NCI-H2107 treated with DMSO at 0.1 percent for 48 hours (cell line): ENCODE measurements at regions not wholly inside any gene's neighbourhood (a gene's known extent, or its start where the extent isn't known, plus 50 kb on each side); places are given as distances from the start of the nearest gene placed in this dataset.
"Not testable (repeated sequence)": the region's sequence is repeated elsewhere in the genome, so short reads cannot be mapped to it uniquely, and the experiment has no call there.

Experiments
- DNase-seq: peaks from one replicate; lab custom pipeline; 2025; ENCODE audit not compliant: unreplicated experiment; lab: John Stamatoyannopoulos, UW

DNA sequence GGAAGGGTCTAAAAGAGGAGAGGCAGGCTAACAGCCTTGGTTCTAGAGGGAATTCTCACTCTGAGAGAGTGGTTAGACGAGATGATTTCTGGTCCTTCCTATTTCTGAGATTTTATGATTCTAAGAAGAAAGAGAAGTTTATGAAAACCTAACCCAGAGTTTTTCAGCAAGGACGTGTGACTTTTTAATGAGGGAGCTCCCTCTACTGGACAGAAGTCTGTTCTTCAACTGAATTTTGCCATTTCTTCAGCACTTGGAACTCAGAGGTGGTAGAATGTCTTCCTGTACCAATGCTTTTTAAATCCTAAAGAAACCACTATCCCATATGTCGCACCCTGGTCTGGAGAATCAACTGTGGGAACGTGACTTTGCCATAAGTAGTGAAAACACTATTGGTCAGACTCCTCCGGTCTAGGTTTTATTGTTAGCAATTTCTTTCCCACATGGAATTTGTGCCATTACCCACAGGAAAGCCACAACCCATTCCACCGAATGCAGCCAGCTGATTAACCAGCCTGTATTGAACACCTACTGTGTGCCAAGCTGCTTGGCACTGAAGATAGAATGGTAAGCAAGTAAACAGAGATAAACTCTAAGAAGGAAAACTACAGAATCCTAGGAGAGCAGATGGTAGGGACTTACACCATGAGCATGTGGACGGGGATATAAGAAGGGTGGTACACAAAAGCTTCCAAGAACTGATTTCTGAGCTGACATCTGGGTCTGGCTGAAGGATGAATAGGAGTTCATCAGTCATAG is 199.5 kb upstream of the LMCD1 start:
- no peak for DNase-seq

DNA sequence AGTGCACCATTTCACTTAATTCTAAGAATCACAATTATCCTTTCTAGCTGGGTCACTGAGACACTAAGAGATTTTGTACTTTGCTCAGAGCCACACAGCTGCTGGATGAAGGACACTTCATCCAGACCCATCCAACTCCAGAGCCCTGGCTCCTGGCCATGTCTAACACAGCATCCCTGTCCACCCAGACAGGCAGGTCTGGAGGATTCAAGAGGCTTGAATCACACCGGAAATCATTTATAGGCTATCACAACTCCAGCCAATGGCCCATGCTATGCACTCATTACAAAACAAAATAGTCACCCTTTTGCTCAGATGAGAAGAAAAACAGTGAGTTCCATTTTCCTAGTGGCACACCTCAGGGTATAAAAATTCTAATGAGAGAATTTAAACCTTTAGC is 198.2 kb upstream of the LMCD1 start:
- no peak for DNase-seq

DNA sequence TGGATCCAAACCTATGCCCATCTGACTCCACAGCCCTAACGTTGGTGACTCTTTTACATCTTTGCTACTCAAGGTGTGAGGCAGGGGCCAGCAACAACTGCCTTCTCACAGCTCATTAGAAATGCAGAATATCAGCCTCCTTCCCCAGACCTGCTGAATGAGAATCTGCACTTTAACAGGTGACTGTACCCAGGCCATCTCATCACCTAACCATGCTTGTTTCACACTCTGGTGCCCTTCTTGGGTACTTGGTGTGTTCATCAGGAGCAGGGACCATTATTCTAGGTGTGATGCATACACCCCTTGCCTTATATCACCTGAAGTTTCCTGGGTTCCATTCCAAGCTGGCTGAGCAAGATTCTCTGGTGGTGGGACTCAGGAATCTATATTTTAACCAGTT is 196.3 kb upstream of the LMCD1 start:
- DNase-seq = no peak

DNA sequence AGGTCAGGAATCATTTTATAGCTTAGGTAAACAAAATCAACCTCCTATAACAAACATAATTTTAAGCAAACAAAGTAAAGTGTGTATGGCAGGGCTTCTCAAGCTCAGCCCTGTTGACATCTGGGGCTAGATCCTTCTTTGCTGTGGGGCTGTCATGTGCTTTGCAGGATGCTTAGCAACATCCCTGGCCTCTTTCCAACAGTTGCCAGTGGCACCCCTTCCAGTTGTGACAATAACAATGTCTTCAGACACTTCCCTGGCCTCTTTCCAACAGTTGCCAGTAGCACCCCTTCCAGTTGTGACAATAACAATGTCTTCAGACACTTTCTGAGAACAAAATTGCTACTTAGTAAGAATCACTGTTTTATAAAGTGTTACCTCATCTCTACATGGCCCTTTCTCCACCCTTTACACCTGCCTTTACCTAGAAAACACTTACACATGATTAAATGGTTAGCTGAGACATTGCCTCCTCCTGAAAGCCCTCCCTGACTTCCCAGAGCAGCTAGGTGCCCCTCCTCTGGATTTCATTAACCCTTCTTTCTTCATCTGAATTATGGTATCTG is 194.0 kb upstream of the LMCD1 start:
- DNase-seq = no peak

DNA sequence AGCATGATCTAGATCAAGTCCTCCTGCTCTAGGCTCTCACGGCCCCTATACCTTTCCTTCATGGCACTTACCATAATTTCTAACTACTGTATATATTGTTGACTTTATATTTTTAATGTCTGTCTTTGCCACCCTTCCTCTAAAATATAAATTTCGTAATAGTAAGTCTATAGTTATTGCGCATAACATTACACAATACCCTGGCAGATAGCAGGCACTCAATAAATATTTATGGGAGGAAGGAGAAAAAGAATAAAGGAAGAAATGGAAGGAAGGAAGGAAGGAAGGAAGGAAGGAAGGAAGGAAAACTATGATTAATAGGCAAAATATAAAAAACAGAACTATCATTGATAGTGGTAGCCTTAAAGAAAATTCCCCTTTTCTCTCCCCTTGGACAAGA is 190.3 kb upstream of the LMCD1 start:
- DNase-seq = no peak

DNA sequence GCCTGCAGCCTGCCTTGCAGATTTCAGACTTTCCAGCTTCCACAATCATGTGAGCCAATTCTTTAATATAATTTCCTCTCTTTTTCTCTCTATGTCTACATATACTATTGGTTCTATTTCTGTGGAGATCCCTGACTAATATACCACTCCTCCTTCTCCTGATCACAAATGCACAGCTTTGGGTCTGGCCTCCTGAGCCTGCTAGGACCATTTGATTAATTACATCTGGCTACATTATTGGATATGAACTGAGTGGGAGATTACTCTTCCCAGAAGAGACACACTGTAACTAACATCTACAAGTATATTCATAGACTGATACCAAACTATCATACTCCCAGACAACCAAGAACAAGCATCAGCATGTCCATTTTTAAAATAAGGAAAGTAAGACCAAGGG is 188.9 kb upstream of the LMCD1 start:
- DNase-seq = no peak

DNA sequence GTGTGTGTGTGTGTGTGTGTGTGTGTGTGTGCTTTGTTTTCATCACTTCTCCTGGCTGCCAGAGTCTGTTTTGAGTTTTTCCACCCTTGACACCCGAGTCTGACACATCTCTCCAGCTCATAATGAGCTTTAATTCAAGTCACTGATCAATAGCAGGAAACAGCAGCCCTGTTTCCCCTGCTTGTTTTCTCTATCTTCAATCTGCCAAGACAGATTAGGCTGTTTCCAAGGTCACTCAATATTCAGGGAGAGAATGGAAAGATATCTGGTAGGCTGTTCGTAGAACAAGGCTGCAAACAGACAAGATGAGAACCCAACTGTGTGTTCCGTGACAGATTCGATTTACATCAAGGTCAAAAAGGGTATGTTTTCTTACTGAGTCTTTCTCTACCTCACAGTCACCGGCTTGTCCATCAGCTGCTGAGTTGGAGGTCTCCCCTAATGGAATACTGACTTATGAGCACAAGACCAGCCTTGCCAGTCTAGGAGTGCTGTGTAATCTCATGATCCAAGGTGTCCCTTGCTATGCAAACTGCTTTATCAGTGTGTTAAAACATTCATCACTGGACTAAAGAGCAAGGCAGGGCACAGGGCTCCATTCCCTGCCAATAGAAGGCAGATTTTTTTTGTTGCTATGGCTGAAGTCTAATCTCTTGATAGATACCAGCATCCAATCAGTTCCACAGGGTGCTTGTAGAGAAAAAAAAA is 187.9 kb upstream of the LMCD1 start:
- no peak for DNase-seq

DNA sequence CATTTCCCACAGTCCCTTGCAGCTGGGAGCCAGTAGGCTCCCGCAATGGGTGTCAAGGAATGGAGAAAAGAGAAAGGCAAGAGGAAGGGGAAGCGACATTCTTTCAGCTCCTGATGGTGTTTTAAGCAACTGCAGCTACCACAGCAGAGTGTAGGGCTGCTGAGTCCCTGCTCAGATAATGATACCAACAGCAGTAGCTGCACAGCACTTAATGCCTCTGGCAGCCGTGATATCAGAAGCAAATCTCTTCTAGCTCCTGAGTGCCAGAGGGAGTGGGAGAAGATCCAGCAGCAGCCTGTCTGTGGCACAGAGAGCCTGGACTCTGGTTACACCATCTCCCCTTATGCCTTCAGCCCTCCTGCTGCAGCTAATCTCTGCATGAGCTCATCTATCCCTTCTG is 186.1 kb upstream of the LMCD1 start:
- not testable (repeated sequence) for DNase-seq

DNA sequence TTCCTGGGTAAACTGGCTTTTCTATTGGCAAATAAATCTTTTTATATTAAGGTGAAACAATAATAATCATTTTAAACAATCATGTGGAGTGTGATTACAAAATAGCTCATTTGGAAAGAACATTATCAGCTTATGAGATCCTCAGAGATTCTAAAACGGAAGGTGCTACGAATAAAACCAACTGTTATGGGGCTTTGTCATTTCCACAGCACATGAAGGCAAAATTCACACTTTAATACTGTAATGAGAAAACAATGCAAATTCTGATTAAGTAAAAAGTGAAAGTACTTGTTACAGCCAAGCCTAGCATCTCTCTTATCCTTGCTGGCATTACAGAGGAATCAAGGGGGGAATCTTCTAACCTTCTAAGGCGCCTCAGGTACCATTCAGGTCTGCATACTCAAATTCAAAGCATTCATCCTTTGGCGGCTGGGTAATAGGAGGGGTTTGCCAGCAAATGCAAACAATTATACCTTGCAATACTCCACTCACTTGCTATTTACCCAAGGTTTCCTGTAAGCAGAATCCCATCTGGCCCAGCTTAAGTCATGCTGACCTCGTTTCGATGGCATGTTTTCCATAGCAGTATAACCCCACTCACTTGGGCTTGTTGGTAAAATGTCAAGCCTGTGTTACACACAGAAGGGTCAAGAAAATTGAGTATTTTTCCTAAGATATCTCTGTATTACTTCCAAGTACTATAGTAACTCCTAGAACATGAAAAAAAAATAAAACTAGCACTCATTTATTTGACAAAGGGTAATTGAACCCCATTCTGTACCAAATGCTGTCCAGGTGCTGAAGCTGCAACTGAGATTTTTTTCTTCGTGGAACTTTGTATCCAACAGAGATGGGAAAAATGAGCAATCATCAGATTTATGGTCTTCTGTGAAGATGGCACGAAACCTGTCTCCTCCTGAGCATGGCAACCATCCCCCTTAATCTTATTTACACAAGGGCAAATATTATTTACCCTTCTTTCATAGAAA is 183.7 kb upstream of the LMCD1 start:
- no peak for DNase-seq

DNA sequence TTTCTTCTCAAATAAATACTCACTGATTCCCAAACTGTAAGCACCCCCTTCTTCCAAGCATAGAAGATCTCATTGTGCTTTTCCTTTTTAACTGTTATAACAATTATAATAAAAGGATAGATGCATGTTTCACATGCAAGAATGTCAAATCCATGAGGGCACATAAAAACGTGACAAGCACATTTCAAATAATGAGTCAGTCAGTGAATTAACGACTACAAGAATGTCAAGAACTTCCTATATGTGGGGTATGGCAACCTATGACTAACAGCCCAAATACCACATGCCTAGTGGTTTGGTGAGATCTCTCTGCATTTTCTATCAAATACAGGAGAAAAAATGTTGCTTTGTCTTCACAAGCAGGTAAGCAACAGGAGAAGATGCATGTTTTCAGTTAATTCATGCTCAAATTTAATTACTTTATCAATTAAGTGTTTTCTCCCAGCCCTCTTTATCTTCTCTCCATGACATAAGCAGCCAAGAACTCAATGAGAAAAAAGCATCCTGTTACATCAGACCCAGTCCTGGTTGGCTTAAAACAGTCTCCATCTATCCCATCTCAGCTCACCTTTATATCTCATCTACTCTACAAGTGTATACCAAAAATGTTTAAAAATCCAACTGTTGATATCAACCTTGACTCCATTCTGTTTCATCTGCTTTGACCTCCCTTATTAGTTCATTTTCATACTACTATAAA is 181.5 kb upstream of the LMCD1 start:
- DNase-seq = no peak

DNA sequence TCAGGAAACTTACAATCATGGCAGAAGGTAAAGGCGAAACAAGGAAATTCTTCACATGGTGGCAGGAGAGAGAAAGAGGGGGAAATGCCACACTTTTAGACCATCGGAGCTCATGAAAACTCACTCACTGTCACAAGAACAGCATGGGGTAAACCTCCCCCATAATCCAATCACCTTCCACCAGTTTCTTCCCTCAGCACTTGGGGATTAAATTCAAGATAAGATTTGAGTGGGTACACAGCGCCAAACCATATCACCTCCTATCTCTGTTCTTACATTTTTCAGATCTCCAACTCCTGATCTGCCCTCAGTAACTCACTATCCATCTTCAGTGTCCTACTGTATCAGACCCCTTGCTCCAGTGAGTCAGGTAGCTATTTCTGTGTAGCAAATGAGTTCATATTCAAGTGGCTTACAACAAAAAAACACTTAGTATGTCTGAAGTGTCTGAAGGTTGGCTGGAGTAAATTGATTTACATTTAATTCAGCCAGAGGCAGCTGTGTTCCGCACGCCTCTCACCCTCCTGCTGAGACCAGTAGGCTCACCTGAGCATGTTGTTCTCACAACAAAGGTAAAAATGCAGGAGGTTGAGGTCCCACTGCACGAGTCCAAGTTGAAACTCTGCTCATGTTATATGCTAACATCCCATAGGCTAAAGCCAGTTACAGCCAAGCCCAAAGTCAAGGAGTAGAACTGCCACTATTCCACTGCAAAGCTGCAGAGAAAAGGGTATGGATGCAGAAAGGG is 180.7 kb upstream of the LMCD1 start:
- DNase-seq = peak; percentile 1

DNA sequence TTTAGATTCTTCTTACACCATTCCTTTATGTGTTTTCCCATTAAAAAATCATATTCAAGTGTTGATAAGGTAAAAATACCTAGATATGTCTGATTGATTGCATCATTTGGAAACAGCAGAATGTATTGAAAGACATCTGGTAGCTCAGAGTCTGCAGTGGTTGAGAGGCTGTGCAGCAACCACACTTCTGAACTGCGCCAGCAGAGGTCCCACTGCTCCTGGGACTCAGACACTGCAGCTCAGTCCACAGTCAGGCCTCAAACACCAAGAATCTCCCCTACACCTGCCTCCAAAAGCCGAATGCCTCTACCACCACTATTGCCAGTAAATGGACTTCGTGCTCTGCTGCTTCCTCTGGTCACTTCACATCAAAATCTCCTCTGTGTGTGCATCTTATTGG is 176.9 kb upstream of the LMCD1 start:
- no peak for DNase-seq

DNA sequence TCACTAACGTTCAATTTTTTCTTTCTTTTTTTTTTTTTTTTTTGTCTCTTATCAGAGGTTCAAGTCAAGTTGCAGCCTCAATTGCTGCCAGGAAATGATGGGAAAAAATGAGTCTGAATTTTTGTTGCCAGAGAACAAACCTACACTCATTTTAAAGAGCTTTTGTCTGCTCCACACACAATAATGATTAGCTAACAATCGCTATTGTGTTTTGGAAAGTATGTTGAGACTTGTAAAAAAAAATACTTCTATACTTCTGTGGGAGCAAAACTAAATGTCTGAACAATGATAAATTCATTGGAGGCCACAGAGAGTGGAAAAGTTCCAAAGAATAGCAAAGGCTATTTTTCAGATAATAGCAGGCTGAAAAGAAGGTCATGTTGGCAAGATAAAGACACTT is 176.3 kb upstream of the LMCD1 start:
- DNase-seq = no peak

DNA sequence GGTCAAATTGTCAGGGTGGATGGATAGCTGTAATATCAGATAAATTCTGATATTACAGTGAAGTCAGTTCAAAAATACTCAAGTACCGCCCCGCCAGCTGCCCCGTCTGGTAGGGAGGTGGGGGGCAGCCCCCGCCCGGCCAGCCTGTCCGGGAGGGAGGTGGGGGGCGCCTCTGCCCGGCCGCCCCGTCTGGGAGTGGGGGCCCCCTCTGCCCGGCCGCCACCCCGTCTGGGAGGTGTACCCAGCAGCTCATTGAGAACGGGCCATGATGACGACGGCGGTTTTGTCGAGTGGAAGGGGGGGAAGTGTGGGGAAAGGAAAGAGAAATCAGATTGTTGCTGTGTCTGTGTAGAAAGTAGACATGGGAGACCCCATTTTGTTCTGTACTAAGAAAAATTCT is 175.8 kb upstream of the LMCD1 start:
- not testable (repeated sequence) for DNase-seq

DNA sequence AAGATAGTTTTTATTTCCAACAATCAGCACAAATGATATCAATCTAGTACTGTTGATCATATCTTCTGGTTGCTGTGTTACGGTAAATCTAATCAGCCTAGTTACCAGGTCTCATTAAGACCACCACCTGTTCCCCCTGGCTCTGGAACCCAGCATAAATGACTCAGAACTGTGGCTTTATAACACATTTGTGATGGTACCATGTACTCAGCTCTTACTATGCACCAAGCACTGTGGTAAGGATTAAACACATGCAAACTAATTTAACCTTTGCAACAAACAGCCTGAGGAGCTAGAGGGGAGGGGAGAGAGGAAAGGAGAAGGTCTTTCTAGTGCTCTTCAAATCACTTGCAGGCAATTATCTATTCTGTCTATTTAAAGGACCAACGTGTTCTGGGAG is 173.9 kb upstream of the LMCD1 start:
- no peak for DNase-seq

DNA sequence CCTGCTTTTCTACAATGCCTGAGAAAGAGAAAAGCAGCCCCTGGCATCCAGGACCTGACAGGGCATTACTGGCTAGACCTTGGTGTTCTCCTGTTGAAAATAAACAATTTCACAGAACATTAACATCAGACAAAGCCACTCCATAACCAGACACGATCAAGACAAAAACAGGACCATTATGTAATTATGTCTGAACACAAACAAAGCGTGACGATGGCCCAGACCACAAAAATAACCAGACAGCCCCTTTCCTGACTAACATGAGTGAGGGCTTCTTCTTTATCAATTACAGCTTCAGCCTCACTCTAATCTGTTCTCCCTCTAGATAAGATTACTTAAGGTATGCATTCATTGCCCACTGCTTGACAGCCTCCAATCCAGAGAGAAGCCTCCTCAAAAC is 172.7 kb upstream of the LMCD1 start:
- no peak for DNase-seq

DNA sequence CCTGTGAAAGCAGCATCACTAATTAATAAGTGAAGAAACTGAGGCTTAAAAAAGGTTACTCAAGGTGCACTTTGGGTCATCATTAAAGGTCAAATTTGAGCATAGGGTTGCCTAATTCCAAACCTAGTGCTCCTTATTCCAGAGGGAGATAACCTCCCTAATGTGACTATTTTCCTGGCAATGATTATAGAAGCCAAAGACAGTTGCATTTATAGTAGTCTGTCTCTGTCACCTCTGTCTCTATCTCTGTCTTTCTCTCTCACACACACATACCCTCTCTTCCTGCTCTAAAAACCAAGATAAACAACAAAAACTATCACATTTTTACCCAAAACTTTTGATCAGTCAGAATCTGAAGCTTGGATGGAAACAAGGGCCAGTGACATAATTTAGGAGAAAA is 172.0 kb upstream of the LMCD1 start:
- DNase-seq = no peak

DNA sequence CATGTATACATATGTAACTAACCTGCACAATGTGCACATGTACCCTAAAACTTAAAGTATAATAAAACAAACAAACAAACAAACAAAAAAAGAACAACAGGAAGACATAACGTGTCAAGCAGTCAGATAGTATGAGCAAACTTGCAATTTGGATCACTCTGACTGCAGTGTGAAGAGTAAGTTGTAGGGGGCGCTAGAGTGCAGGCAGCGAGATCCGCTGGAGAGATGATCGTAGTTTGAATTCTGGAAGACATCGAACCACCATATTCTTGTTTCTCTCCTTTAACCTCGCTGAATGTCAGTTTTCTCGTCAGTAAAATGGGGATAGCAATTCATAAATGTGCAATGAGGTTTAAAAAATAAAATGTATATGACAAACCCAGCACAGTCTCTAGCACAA is 165.2 kb upstream of the LMCD1 start:
- DNase-seq = no peak

DNA sequence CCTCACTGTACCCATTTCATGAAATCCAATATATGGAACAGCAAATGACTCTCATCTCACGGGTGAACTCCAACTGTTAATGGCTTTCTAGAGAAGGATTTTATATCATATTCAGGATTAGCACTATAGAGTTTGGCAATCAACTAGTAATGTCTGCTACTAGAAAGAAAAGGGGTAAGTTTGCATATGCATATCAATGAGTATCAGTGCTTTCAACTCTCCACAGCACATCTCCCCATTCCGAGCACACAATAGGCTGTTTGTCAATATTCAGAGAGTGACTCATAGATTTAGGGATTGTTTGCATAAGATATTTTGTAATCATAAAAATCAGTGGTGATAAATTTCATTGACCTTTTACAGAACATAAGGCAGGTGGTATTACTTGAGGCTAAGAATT is 163.2 kb upstream of the LMCD1 start:
- DNase-seq = no peak

DNA sequence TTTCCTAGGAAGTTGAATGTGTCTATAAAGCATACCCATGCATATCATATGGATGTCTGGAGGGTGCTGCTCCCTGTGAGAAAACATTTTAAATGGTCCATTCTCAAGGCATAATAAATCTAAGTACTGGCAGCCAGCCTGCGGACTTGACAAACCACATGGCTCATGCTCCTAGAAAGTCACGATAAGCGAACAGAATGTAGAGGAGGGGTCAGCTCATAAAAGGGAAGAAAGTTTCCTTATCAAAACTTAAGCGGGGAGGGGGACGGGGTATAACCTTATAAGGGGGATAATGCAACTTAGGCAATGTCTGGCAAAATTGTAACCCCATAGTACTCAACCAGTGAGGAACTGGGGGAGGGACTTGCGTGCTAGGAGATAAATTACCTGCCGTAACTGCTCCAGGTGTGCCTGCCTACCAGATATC is 159.8 kb upstream of the LMCD1 start:
- no peak for DNase-seq
